ENCODE measurements at regions not wholly inside any gene's neighbourhood (a gene's known extent, or its start where the extent isn't known, plus 50 kb on each side); places are given as distances from the start of the nearest gene placed in this dataset.

- TF ChIP-seq CTCF (optimal IDR thresholded peaks at IDR 0.05 in 1 of 3, IDR thresholded peaks at IDR 0.05 in 1 of 3, conservative IDR thresholded peaks at IDR 0.05 in 1 of 3; ENCODE audit: extremely low read depth in 1 of 3, insufficient read depth in 2 of 3, low read length in 3 of 3) = no peak
- no peak for TF ChIP-seq EZH2 (IDR thresholded peaks at IDR 0.05; ENCODE audit: low read length)
- Histone ChIP-seq H4K20me1 (ENCODE audit: control insufficient read depth, extremely low read depth, insufficient read depth, low read length) (no peaks in the 10 kb centered on the region), H3K9me1 (ENCODE audit: control insufficient read depth, extremely low read depth, insufficient read depth, low read length) (no peaks in the 10 kb centered on the region), H3K9ac (ENCODE audit: control insufficient read depth, extremely low read depth, insufficient read depth, low read length) (no peak overlapping the region), H3K4me3 (ENCODE audit: control insufficient read depth in 2 of 3, extremely low read depth in 1 of 3, insufficient read depth in 2 of 3, low read depth in 1 of 3, low read length in 3 of 3) (no peak overlapping the region), H3K36me3 (ENCODE audit: control insufficient read depth in 2 of 2, extremely low read depth in 1 of 2, insufficient read depth in 2 of 2, low read length in 2 of 2) (no peaks in the 10 kb centered on the region), H2AFZ (ENCODE audit: control insufficient read depth, low read length) (no peak overlapping the region), H3K79me2 (ENCODE audit: control insufficient read depth, insufficient read depth, low read length) (no peaks in the 10 kb centered on the region), H3K27ac (ENCODE audit: control insufficient read depth, insufficient read depth, low read length) (no peak overlapping the region), H3K27me3 (ENCODE audit: control insufficient read depth, extremely low read depth, insufficient read depth, low read length) (no peaks in the 10 kb centered on the region), H3K4me1 (ENCODE audit: control insufficient read depth, extremely low read depth, insufficient read depth, low read length) (no peaks in the 10 kb centered on the region), H3K9me3 (ENCODE audit: control insufficient read depth, low read depth, low read length) (no peaks in the 10 kb centered on the region), H3K4me2 (ENCODE audit: control insufficient read depth, extremely low read depth, insufficient read depth, low read depth, low read length) (no peak overlapping the region)
- dilution Hi-C loops (cut with MboI; ENCODE audit: extremely low pct_ligation_motif_present, low sequenced_read_pairs) = no loop called here
- no peak for FAIRE-seq
- DNase-seq (ENCODE audit: low read depth, low spot score) = no peak
Measured at GRCh38 chr16:74100395-74101326, 196.0 kb upstream of the PSMD7 start.

- TF ChIP-seq EZH2 (IDR thresholded peaks at IDR 0.05; ENCODE audit: low read length) = no peak
- no peak for TF ChIP-seq CTCF (optimal IDR thresholded peaks at IDR 0.05 in 1 of 3, IDR thresholded peaks at IDR 0.05 in 1 of 3, conservative IDR thresholded peaks at IDR 0.05 in 1 of 3; ENCODE audit: extremely low read depth in 1 of 3, insufficient read depth in 2 of 3, low read length in 3 of 3)
- no peaks in the 10 kb centered on the region for H3K79me2 ChIP-seq (ENCODE audit: control insufficient read depth, insufficient read depth, low read length)
- H3K9me3 ChIP-seq (ENCODE audit: control insufficient read depth, low read depth, low read length) = no peaks in the 10 kb centered on the region
- H3K9me1 ChIP-seq (ENCODE audit: control insufficient read depth, extremely low read depth, insufficient read depth, low read length) = no peaks in the 10 kb centered on the region
- DNase-seq (ENCODE audit: low read depth, low spot score) (no peak), FAIRE-seq (no peak)
- H3K27me3 ChIP-seq (ENCODE audit: control insufficient read depth, extremely low read depth, insufficient read depth, low read length) = no peaks in the 10 kb centered on the region
- H3K4me2 ChIP-seq (ENCODE audit: control insufficient read depth, extremely low read depth, insufficient read depth, low read depth, low read length) = no peak overlapping the region
- H2AFZ ChIP-seq (ENCODE audit: control insufficient read depth, low read length) = no peak overlapping the region
- dilution Hi-C loops (cut with MboI; ENCODE audit: extremely low pct_ligation_motif_present, low sequenced_read_pairs) = no loop called here
- no peaks in the 10 kb centered on the region for H4K20me1 ChIP-seq (ENCODE audit: control insufficient read depth, extremely low read depth, insufficient read depth, low read length)
- no peak overlapping the region for H3K27ac ChIP-seq (ENCODE audit: control insufficient read depth, insufficient read depth, low read length)
- H3K36me3 ChIP-seq (ENCODE audit: control insufficient read depth in 2 of 2, extremely low read depth in 1 of 2, insufficient read depth in 2 of 2, low read length in 2 of 2) = no peaks in the 10 kb centered on the region
- no peak overlapping the region for H3K9ac ChIP-seq (ENCODE audit: control insufficient read depth, extremely low read depth, insufficient read depth, low read length)
- no peak overlapping the region for H3K4me3 ChIP-seq (ENCODE audit: control insufficient read depth in 2 of 3, extremely low read depth in 1 of 3, insufficient read depth in 2 of 3, low read depth in 1 of 3, low read length in 3 of 3)
- H3K4me1 ChIP-seq (ENCODE audit: control insufficient read depth, extremely low read depth, insufficient read depth, low read length) = no peaks in the 10 kb centered on the region
Measured at GRCh38 chr16:74099530-74099929, 197.1 kb upstream of the PSMD7 start.

All from keratinocyte (primary cell).